HG03460 (cell line): ENCODE measurements at regions not wholly inside any gene's neighbourhood (a gene's known extent, or its start where the extent isn't known, plus 50 kb on each side); places are given as distances from the start of the nearest gene placed in this dataset.

Experiments used
- ATAC-seq: cut with Tn5 transposase; IDR thresholded peaks from one replicate; pipeline ENCODE4 v1.9.1; 2021; ENCODE audit not compliant: unreplicated experiment

- no peak for ATAC-seq
Observed at GRCh38 chr4:35879479-35879878, 364.8 kb downstream of the ARAP2 start.

GRCh38 chr4:35883108-35883507 lies 361.2 kb downstream of the ARAP2 start:
- ATAC-seq = no peak

GRCh38 chr4:35884714-35885480 lies 359.4 kb downstream of the ARAP2 start:
- no peak for ATAC-seq

GRCh38 chr4:35897808-35898207 lies 346.5 kb downstream of the ARAP2 start:
- no peak for ATAC-seq

GRCh38 chr4:35900286-35901243 lies 343.7 kb downstream of the ARAP2 start:
- ATAC-seq = no peak

- peak; percentile 97 for ATAC-seq
Observed at GRCh38 chr4:35912174-35912573, 332.1 kb downstream of the ARAP2 start.

- no peak for ATAC-seq
Observed at GRCh38 chr4:35918491-35918977, 325.8 kb downstream of the ARAP2 start.

- ATAC-seq = peak; percentile 95
Observed at GRCh38 chr4:35925806-35926205, 318.5 kb downstream of the ARAP2 start.

- no peak for ATAC-seq
Observed at GRCh38 chr4:35926788-35927187, 317.5 kb downstream of the ARAP2 start.

GRCh38 chr4:35933901-35934300 lies 310.4 kb downstream of the ARAP2 start:
- no peak for ATAC-seq

- no peak for ATAC-seq
Observed at GRCh38 chr4:35934320-35934981, 309.9 kb downstream of the ARAP2 start.

- ATAC-seq = no peak
Observed at GRCh38 chr4:35938936-35939335, 305.4 kb downstream of the ARAP2 start.

GRCh38 chr4:35939751-35940150 lies 304.6 kb downstream of the ARAP2 start:
- no peak for ATAC-seq

- ATAC-seq = no peak
Observed at GRCh38 chr4:35942092-35942491, 302.2 kb downstream of the ARAP2 start.

- no peak for ATAC-seq
Observed at GRCh38 chr4:35943606-35944005, 300.7 kb downstream of the ARAP2 start.

GRCh38 chr4:35948171-35948570 lies 296.1 kb downstream of the ARAP2 start:
- ATAC-seq = no peak

GRCh38 chr4:35950442-35950841 lies 293.9 kb downstream of the ARAP2 start:
- no peak for ATAC-seq

GRCh38 chr4:35952751-35953150 lies 291.6 kb downstream of the ARAP2 start:
- no peak for ATAC-seq

- no peak for ATAC-seq
Observed at GRCh38 chr4:35963383-35963782, 280.9 kb downstream of the ARAP2 start.

- no peak for ATAC-seq
Observed at GRCh38 chr4:35963974-35964515, 280.3 kb downstream of the ARAP2 start.

- ATAC-seq = peak; percentile 74
Observed at GRCh38 chr4:35965300-35965699, 279.0 kb downstream of the ARAP2 start.
